SKM-1 (cell line): ENCODE measurements at regions not wholly inside any gene's neighbourhood (a gene's known extent, or its start where the extent isn't known, plus 50 kb on each side); places are given as distances from the start of the nearest gene placed in this dataset.
A peak's percentile ranks its signal among the peaks of the same experiment; 100 is the strongest.

ENCODE experiments used
- DNase-seq: peaks from one replicate; lab custom pipeline; 2025; ENCODE audit not compliant: unreplicated experiment; lab: John Stamatoyannopoulos, UW

GRCh38 chr13:82850644-82851043 lies 1031.6 kb downstream of the SLITRK1 start:
- no peak for DNase-seq

- DNase-seq = no peak
Measured at GRCh38 chr13:82848766-82849165, 1033.5 kb downstream of the SLITRK1 start.

DNA sequence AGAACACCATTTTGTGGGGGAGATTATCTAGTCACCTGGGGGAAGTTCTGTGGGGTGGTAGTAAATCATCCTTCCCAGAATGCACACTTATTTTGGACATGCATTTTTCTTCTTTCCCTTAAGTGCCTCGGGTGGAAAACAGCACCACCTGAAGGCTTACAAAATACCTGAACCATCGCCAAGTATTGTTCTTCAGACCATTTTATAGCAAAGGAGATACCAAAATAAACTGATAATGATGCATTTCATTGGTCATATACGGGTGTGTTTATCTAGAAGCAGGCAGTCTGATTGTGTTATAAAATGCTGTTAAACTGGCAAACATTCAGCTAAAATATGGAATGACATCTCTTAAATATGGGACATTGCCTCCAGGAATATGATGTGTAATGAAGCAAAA lies 1034.7 kb downstream of the SLITRK1 start:
- no peak for DNase-seq

DNA sequence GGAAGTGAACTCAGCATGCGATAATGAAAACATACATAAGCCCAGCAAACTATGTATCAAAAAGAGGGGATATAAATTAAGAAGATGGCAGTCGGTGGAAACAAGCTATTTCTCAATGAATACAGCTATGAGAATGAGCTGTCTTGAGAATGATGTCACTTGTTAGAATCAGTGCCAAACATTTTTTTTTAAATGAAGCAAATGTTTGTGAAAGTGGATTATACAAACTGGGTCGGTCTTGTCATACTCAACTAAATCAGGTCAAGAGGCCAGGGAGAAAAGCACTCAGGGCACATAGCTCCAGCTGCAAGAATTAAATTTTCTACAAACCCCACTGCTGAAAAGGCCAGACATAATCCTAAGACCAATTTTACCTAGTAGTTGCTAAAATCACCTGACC lies 1048.4 kb downstream of the SLITRK1 start:
- no peak for DNase-seq

- DNase-seq = no peak
Measured at GRCh38 chr13:82829040-82829439, 1053.2 kb downstream of the SLITRK1 start.

- no peak for DNase-seq
Measured at GRCh38 chr13:82827724-82828123, 1054.5 kb downstream of the SLITRK1 start.

GRCh38 chr13:82822935-82823334 lies 1059.3 kb downstream of the SLITRK1 start:
- DNase-seq = no peak

DNA sequence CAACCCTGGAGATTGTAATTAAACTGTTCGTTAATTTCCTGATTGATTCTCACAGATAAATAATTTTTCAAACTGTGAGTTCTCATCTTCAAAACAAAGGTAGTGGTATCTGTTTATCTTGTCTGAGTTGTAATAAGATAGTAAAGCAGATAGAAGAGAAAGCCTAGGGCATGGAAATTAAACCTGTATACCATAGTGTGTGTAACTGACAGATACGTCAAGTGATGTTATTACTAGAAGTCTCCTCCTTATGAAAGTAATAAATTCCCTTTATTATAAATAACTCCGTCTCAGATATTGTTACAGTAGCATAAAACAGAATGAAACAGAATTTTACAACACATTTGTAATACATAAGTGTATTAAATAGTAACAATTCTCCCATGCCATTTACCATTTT lies 1065.1 kb downstream of the SLITRK1 start:
- no peak for DNase-seq

GRCh38 chr13:82815791-82816190 lies 1066.5 kb downstream of the SLITRK1 start:
- DNase-seq = no peak

- DNase-seq = no peak
Measured at GRCh38 chr13:82803341-82803740, 1078.9 kb downstream of the SLITRK1 start.

DNA sequence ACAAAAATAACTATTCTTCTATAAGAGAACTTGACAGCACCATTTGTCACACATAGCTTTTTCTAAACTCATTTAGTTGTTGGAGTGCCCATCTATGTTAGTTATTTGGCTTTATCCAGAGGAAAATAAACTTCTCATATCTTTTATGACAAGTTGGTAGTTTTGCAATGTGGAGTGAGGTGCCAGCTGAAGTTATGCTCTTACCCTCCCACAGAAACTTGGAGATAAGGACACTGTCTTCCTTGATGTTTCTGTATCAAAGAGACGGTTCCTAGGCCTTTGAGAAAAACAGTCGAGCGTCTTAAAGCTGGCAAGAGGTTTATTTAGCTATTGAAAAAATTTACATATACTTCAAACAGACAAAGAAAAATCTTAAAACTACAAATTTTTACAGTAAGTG lies 1079.7 kb downstream of the SLITRK1 start:
- DNase-seq = no peak

- DNase-seq = no peak
Measured at GRCh38 chr13:82800391-82800790, 1081.9 kb downstream of the SLITRK1 start.

DNA sequence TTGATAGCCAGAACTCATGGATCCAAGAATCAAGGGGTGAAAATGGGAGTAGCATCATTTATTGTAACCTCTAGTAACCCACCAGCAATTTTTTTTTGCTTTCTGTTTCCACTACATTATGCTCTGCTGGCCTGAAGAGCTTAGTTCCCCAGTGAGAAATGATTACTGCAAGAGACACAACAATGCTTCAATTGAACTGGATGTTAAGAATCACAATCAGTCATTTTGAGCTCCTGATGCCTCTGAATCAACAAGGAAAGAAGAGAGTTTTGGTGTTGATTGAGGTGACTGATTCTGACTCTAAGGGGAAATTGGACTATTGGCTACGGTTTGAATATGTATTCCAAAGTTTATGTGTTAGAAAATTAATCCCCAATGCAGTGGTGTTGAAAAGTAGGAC lies 1084.4 kb downstream of the SLITRK1 start:
- no peak for DNase-seq

DNA sequence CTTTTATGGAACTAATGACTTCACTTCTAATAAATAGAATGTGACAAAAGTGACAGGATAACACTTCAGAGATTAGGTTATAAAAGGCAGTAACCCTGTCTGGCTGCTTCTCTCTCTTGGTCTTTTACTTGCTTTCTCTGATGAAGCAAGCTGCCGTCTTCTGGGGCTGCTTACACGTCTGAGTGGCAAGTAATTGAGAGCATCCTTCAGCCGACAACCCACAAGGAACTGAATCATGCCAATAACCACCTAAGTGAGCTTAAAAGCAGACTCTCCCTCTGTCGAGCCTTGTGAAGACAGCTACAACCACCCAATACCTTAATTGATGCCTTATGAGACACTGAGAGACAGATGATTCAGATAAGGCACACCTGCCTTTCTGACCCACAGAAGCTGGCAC lies 1091.2 kb downstream of the SLITRK1 start:
- DNase-seq = no peak

GRCh38 chr13:82772816-82773215 lies 1109.5 kb downstream of the SLITRK1 start:
- no peak for DNase-seq

GRCh38 chr13:82766732-82767321 lies 1115.4 kb downstream of the SLITRK1 start:
- DNase-seq = peak; percentile 43

DNA sequence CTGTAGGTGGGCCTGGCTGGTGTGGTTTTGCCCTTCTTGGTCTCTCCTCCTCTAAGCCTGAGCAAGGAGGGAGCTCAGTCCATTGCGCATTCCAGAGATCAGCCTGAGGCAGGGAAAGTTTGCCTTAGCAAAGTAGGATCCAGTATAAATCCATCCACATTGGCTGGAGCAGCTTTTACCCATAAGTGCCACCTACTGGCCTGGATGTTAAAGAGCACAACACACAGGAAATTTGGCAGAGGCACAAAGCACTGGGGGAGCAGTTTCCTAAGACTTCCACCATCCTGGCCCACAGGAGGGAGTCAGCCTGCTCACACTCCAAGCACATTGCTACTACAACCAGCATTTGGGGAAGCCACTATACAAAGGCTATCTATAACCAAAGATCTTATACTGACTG lies 1124.2 kb downstream of the SLITRK1 start:
- DNase-seq = no peak

GRCh38 chr13:82751206-82751605 lies 1131.1 kb downstream of the SLITRK1 start:
- DNase-seq = no peak

- no peak for DNase-seq
Measured at GRCh38 chr13:82749551-82749950, 1132.7 kb downstream of the SLITRK1 start.

GRCh38 chr13:82747958-82748357 lies 1134.3 kb downstream of the SLITRK1 start:
- DNase-seq = no peak

DNA sequence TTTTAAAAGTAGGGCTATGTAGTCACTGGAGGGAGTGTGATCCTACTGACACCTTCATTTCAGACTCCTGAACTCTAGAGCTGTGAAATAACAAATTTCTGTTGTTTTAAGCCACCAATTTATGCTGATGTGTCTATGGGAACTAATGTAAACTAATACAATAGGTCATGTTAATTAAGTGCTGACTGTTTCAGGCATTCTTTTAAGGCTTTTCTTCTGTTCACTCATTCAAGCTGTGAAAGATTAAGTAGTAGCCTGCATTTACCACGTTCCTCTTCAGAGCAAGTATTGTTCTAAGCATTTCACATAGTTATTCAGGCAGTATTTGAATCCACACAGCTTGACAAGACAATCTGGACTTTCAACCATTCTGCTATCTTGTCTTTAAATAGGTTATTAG lies 1135.0 kb downstream of the SLITRK1 start:
- no peak for DNase-seq

GRCh38 chr13:82740442-82740841 lies 1141.8 kb downstream of the SLITRK1 start:
- DNase-seq = no peak

GRCh38 chr13:82739881-82740280 lies 1142.4 kb downstream of the SLITRK1 start:
- no peak for DNase-seq

DNA sequence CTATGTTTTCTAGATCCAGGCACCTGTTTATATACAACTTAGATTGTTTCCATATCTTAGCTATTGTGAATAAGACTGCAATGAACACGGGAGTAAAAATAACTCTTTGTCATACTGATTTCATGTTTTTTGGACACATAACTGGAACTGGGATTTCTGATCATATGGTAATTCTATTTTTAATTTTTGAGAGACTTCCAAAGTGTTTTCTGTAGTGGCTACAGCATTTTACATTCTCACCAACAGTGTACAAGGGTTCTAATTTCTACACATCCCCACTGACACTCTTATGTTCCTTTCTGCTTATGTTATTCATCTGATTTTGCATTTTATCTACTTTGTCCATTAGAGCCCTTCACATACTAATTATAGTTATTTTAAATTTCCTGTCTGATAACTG lies 1152.9 kb downstream of the SLITRK1 start:
- DNase-seq = no peak
